ENCODE measurements at regions not wholly inside any gene's neighbourhood (a gene's known extent, or its start where the extent isn't known, plus 50 kb on each side); places are given as distances from the start of the nearest gene placed in this dataset.

GRCh38 chr12:28033538-28033915 lies 61.0 kb upstream of the PTHLH start:
- TF ChIP-seq CTCF (conservative IDR thresholded peaks at IDR 0.05; ENCODE audit: low read length) (no peak), EZH2phosphoT487 (IDR thresholded peaks at IDR 0.05; ENCODE audit: borderline replicate concordance, low read depth, low read length) (no peak)

Measured in OCI-LY7 (cell line).